GM10248 (cell line): ENCODE measurements at regions not wholly inside any gene's neighbourhood (a gene's known extent, or its start where the extent isn't known, plus 50 kb on each side); places are given as distances from the start of the nearest gene placed in this dataset.

Experiments used
- CTCF ChIA-PET: fragments of 300-600 bp; sonication (Branson Sonifier 250); formaldehyde crosslinking; extraction: SDS; loops from one replicate; lab custom pipeline; 2021; ENCODE audit warnings: antibody characterized with exemption; lab: Yijun Ruan, JAX
- POLR2A ChIA-PET: fragments of 350-650 bp; sonication (Branson Sonifier 250); formaldehyde crosslinking; extraction: SDS; loops from one replicate; lab custom pipeline; 2020; ENCODE audit warnings: antibody characterized with exemption; lab: Yijun Ruan, JAX
- DNase-seq: peaks from one replicate; pipeline ENCODE4 v3.0.0; 2012; ENCODE audit errors: extremely low spot score
- CTCF ChIP-seq: IDR thresholded peaks from 2 replicates; pipeline ENCODE4 v1.5.1; 2012; ENCODE audit warnings: mild to moderate bottlenecking, low read depth; ENCODE audit errors: extremely low read depth, missing control alignments, control extremely low read depth

GRCh38 chr1:189149547-189150375 lies 1327.9 kb downstream of the BRINP3 start:
- CTCF ChIA-PET, result no interaction called here
- DNase-seq, result no peak
- POLR2A ChIA-PET, result no interaction called here
- TF ChIP-seq CTCF, result no peak

GRCh38 chr1:189150624-189151023 lies 1327.0 kb downstream of the BRINP3 start:
- DNase-seq, result no peak
- ChIA-PET POLR2A (no interaction called here), CTCF (no interaction called here)
- no peak for TF ChIP-seq CTCF

- DNase-seq, result no peak
- POLR2A ChIA-PET, result no interaction called here
- no peak for TF ChIP-seq CTCF
- CTCF ChIA-PET, result no interaction called here
These were observed 1326.3 kb downstream of the BRINP3 start for GRCh38 chr1:189151361-189151760.

- no peak for TF ChIP-seq CTCF
- POLR2A ChIA-PET, result no interaction called here
- CTCF ChIA-PET, result no interaction called here
- DNase-seq, result no peak
These were observed 1325.0 kb downstream of the BRINP3 start for GRCh38 chr1:189152685-189153084.

GRCh38 chr1:189158155-189158554 lies 1319.5 kb downstream of the BRINP3 start:
- no peak for TF ChIP-seq CTCF
- no peak for DNase-seq
- CTCF ChIA-PET, result no interaction called here
- POLR2A ChIA-PET, result no interaction called here

GRCh38 chr1:189175889-189176288 lies 1301.8 kb downstream of the BRINP3 start:
- TF ChIP-seq CTCF, result no peak
- no peak for DNase-seq
- ChIA-PET CTCF (interaction anchor here (1.7 kb wide), 1 partner anchor 19 kb away, joined by 6 read pairs; no protein-coding TSS in a partner anchor), POLR2A (no interaction called here)

- POLR2A ChIA-PET, result no interaction called here
- CTCF ChIA-PET, result no interaction called here
- no peak for TF ChIP-seq CTCF
- no peak for DNase-seq
These were observed 1297.6 kb downstream of the BRINP3 start for GRCh38 chr1:189180057-189180456.
